B cell (primary cell): ENCODE measurements at regions not wholly inside any gene's neighbourhood (a gene's known extent, or its start where the extent isn't known, plus 50 kb on each side); places are given as distances from the start of the nearest gene placed in this dataset.

Experiments used
- ATAC-seq: fragments of 200-7000 bp; cut with Tn5 transposase; one replicate; pipeline ENCODE4 v1.10.0; 2021; ENCODE audit warnings: low read depth, mild to moderate bottlenecking, moderate number of reproducible peaks, moderate library complexity
- CTCF ChIA-PET: fragments of 350-600 bp; sonication (Branson Sonifier 250); formaldehyde crosslinking; loops from one replicate; lab custom pipeline; 2021; ENCODE audit warnings: antibody characterized with exemption, inconsistent platforms; lab: Charles Lee
- POLR2A ChIA-PET: fragments of 350-600 bp; sonication (Branson Sonifier 250); formaldehyde crosslinking; loops from one replicate; lab custom pipeline; 2021; ENCODE audit warnings: antibody characterized with exemption; lab: Charles Lee
- DNase-seq: peaks from one replicate; pipeline ENCODE4 v3.0.0; 2013
- H2AFZ ChIP-seq: 2 replicates; pipeline ENCODE4 v1.6.1; 2012; ENCODE audit warnings: mild to moderate bottlenecking, low read depth, low read length; ENCODE audit not compliant: insufficient read depth, poor library complexity, severe bottlenecking
- H3K27ac ChIP-seq, 2 donors: 1 replicate in 1 of 2; 2 replicates in 1 of 2; pipeline ENCODE4 v1.5.1; 2012 to 2013; ENCODE audit warnings: low read length in 2 of 2, mild to moderate bottlenecking in 2 of 2, moderate library complexity in 1 of 2
- H3K27me3 ChIP-seq, 4 experiments: fragments of 200-600 bp in 1 of 4; sonication (generic) in 1 of 4; replicated peaks in 1 of 4; 1 replicate in 2 of 4; 2 replicates in 2 of 4; pipeline versions ENCODE4 v1.6.1 to v1.7.0; 2013 to 2016; ENCODE audit warnings: low read length in 3 of 4, mild to moderate bottlenecking in 2 of 4, mixed read lengths in 1 of 4, moderate library complexity in 1 of 4; ENCODE audit not compliant: insufficient read depth in 4 of 4, control insufficient read depth in 3 of 4; ENCODE audit errors: control extremely low read depth in 1 of 4
- H3K36me3 ChIP-seq, 2 experiments: replicated peaks in 1 of 2; 1 replicate in 1 of 2; 2 replicates in 1 of 2; pipeline versions ENCODE4 v1.6.1 to v1.7.1; 2013; ENCODE audit warnings: low read length in 1 of 2; ENCODE audit not compliant: insufficient read depth in 2 of 2, control insufficient read depth in 1 of 2; ENCODE audit errors: control extremely low read depth in 1 of 2, extremely low read depth in 1 of 2
- H3K4me1 ChIP-seq, 2 donors: fragments of 200-600 bp in 1 of 2; sonication (generic) in 1 of 2; 1 replicate in 1 of 2; 2 replicates in 1 of 2; pipeline versions ENCODE4 v1.5.1 to v1.6.1; 2013 to 2017; ENCODE audit warnings: low read length in 2 of 2; ENCODE audit not compliant: control insufficient read depth in 2 of 2, insufficient read depth in 2 of 2
- H3K4me2 ChIP-seq: replicated peaks from 2 replicates; pipeline ENCODE3; 2012; ENCODE audit warnings: mild to moderate bottlenecking, low read depth, low read length; ENCODE audit not compliant: poor library complexity, severe bottlenecking
- H3K4me3 ChIP-seq, 5 experiments: fragments of 200-600 bp in 1 of 5; sonication (generic) in 1 of 5; 1 replicate in 3 of 5; 2 replicates in 2 of 5; pipeline versions ENCODE4 v1.5.1 to v1.7.0; 2011 to 2016; ENCODE audit warnings: low read length in 4 of 5, mild to moderate bottlenecking in 4 of 5, low read depth in 2 of 5, control low read depth in 1 of 5, moderate library complexity in 1 of 5; ENCODE audit not compliant: insufficient read depth in 1 of 5; ENCODE audit errors: control extremely low read depth in 1 of 5, extremely low read depth in 1 of 5
- H3K79me2 ChIP-seq: fragments of 200-600 bp; sonication (generic); one replicate; pipeline ENCODE4 v1.6.0; 2016; ENCODE audit warnings: low read length; ENCODE audit not compliant: control insufficient read depth, insufficient read depth
- H3K9ac ChIP-seq: fragments of 200-600 bp; sonication (generic); 2 replicates; pipeline ENCODE4 v1.6.1; 2017; ENCODE audit warnings: mild to moderate bottlenecking, low read length, moderate library complexity
- H3K9me3 ChIP-seq, 3 donors: one replicate each; pipeline versions ENCODE4 v1.6.1 to v1.7.1; 2013; ENCODE audit warnings: low read length in 2 of 3; ENCODE audit not compliant: control insufficient read depth in 2 of 3, insufficient read depth in 1 of 3; ENCODE audit errors: control extremely low read depth in 1 of 3
- H4K20me1 ChIP-seq: 2 replicates; pipeline ENCODE4 v1.6.0; 2012; ENCODE audit warnings: mild to moderate bottlenecking, low read length; ENCODE audit not compliant: insufficient read depth, control insufficient read depth, poor library complexity, severe bottlenecking
- H3K27ac Mint-ChIP-seq: one replicate; pipeline ENCODE4 v1.8.0; 2021; ENCODE audit warnings: mixed read lengths
- H3K27me3 Mint-ChIP-seq: one replicate; pipeline ENCODE4 v1.8.0; 2021; ENCODE audit warnings: mixed read lengths
- H3K4me1 Mint-ChIP-seq: one replicate; pipeline ENCODE4 v1.8.0; 2021; ENCODE audit warnings: mixed read lengths
- H3K4me3 Mint-ChIP-seq: one replicate; pipeline ENCODE4 v1.8.0; 2021; ENCODE audit warnings: mixed read lengths
- H3K9me3 Mint-ChIP-seq: one replicate; pipeline ENCODE4 v1.8.0; 2022; ENCODE audit warnings: mixed read lengths; ENCODE audit not compliant: insufficient read depth
- EZH2 ChIP-seq: IDR thresholded peaks from 2 replicates; pipeline ENCODE4 v1.6.1; 2012; ENCODE audit warnings: borderline replicate concordance, low read depth, mild to moderate bottlenecking, moderate library complexity, low read length; ENCODE audit not compliant: insufficient read depth, poor library complexity, severe bottlenecking
- WGBS: methylation state at CpG from one replicate; pipeline ENCODE4 v1.1.5; 2013; ENCODE audit warnings: missing lambda C conversion rate; ENCODE audit not compliant: insufficient coverage; 5-methylcytosine and 5-hydroxymethylcytosine counted together
- intact Hi-C: fragments of 100-400 bp; cut with micrococcal nuclease; formaldehyde crosslinking; loops from one replicate; pipeline ENCODE4 v1.10.0; 2022
- TF ChIP-seq, protein P1 (sequence below): fragments of 200-600 bp; IDR thresholded peaks from one replicate; pipeline ENCODE4 v1.8.0; 2022; ENCODE audit warnings: antibody characterized with exemption, mild to moderate bottlenecking

DNA sequence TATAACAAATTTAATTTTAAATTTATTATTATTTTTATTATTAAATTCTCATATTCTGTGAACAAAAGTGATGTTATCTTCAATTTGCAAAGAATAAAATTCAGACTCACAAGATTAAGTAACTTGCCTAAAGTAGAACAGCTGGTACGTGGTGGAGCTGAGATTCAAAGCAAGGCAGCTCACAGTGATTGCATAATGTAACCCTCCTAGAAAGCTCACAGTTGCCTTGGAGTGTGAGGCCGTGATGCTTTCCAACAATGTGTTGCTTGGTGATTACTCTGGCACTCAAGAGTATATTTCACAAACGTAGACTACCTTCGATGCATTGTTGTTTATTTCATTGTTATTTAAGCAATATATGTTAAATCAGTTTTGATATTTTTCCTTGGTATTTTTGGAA is 1039.2 kb upstream of the PABPC4L start:
- H3K9me3 Mint-ChIP-seq, result no peaks in the 10 kb centered on the region
- TF ChIP-seq, protein P1, sequence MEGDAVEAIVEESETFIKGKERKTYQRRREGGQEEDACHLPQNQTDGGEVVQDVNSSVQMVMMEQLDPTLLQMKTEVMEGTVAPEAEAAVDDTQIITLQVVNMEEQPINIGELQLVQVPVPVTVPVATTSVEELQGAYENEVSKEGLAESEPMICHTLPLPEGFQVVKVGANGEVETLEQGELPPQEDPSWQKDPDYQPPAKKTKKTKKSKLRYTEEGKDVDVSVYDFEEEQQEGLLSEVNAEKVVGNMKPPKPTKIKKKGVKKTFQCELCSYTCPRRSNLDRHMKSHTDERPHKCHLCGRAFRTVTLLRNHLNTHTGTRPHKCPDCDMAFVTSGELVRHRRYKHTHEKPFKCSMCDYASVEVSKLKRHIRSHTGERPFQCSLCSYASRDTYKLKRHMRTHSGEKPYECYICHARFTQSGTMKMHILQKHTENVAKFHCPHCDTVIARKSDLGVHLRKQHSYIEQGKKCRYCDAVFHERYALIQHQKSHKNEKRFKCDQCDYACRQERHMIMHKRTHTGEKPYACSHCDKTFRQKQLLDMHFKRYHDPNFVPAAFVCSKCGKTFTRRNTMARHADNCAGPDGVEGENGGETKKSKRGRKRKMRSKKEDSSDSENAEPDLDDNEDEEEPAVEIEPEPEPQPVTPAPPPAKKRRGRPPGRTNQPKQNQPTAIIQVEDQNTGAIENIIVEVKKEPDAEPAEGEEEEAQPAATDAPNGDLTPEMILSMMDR, result no peak
- no peak for TF ChIP-seq EZH2

DNA sequence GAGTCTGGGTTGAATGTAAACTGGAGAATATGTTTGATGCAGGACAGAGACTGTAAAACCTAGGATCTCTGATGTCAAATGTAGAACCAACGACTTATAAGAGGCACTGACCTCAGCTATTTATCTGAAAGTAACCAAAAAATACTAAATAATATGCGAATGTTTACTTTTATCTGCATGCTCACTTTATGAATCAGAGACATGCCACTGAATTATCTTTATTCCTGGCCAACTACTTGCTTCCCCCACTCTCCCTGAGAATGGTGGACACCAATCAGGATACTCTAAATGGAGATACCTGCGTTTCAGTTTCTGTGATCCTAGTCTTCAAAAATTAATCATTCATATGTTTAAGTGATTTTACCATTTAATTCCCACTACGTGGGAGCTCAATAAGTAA is 1038.4 kb upstream of the PABPC4L start:
- no peak overlapping the region for H2AFZ ChIP-seq
- Mint-ChIP-seq H3K27me3 (no peaks in the 10 kb centered on the region), H3K4me1 (no peaks in the 10 kb centered on the region), H3K9me3 (no peaks in the 10 kb centered on the region), H3K4me3 (no peak overlapping the region), H3K27ac (no peak overlapping the region)
- H3K27ac ChIP-seq, result no peak overlapping the region
- DNase-seq, result no peak
- ChIA-PET POLR2A (no interaction called here), CTCF (no interaction called here)
- TF ChIP-seq, protein P1, result no peak
- TF ChIP-seq EZH2, result no peak
- no peak overlapping the region for H3K4me3 ChIP-seq
- H3K9ac ChIP-seq, result no peak overlapping the region
- intact Hi-C loops, result no loop called here
- no CpG with 5 or more reads among the region's 4 CpGs for WGBS
- H3K4me2 ChIP-seq, result no peak overlapping the region
- no peaks in the 10 kb centered on the region for H4K20me1 ChIP-seq
- H3K9me3 ChIP-seq, result no peaks in the 10 kb centered on the region
- ATAC-seq, result no peak
- no peaks in the 10 kb centered on the region for H3K27me3 ChIP-seq
- no peaks in the 10 kb centered on the region for H3K79me2 ChIP-seq
- no peaks in the 10 kb centered on the region for H3K4me1 ChIP-seq
- no peaks in the 10 kb centered on the region for H3K36me3 ChIP-seq

More for the DNA sequence above, 1039.2 kb upstream of the PABPC4L start:
- H3K79me2 ChIP-seq, result no peaks in the 10 kb centered on the region
- no peaks in the 10 kb centered on the region for H3K4me1 ChIP-seq
- CTCF ChIA-PET, result no interaction called here
- no peaks in the 10 kb centered on the region for H3K36me3 ChIP-seq
- intact Hi-C loops, result no loop called here
- POLR2A ChIA-PET, result no interaction called here
- H3K27ac ChIP-seq, result no peak overlapping the region
- Mint-ChIP-seq H3K27ac (no peak overlapping the region), H3K4me1 (no peaks in the 10 kb centered on the region), H3K27me3 (no peaks in the 10 kb centered on the region), H3K4me3 (no peak overlapping the region)
- no peak overlapping the region for H3K4me3 ChIP-seq
- H3K27me3 ChIP-seq, result no peaks in the 10 kb centered on the region
- no peak overlapping the region for H2AFZ ChIP-seq
- no peak overlapping the region for H3K9ac ChIP-seq
- no peak overlapping the region for H3K4me2 ChIP-seq
- no peaks in the 10 kb centered on the region for H4K20me1 ChIP-seq
- WGBS, result 100% methylated on average over 1 of the region's 4 CpGs
- H3K9me3 ChIP-seq, result no peaks in the 10 kb centered on the region
- ATAC-seq (no peak), DNase-seq (no peak)
